H1 (cell line): ENCODE measurements at regions not wholly inside any gene's neighbourhood (a gene's known extent, or its start where the extent isn't known, plus 50 kb on each side); places are given as distances from the start of the nearest gene placed in this dataset.

ENCODE experiments used
- GABPA ChIP-seq: IDR thresholded peaks from 2 replicates; pipeline ENCODE4 v1.6.1; 2011; ENCODE audit warnings: mild to moderate bottlenecking, low read length, moderate library complexity, borderline replicate concordance; ENCODE audit not compliant: insufficient read depth
- NANOG ChIP-seq: IDR thresholded peaks from 2 replicates; pipeline ENCODE4 v1.6.1; 2011; ENCODE audit warnings: low read length, low read depth, mild to moderate bottlenecking, inconsistent platforms; ENCODE audit not compliant: insufficient read depth, poor library complexity, severe bottlenecking
- POLR2A ChIP-seq, 2 experiments: IDR thresholded peaks; 1 replicate in 1 of 2; 2 replicates in 1 of 2; pipeline ENCODE4 v1.6.1; 2011; ENCODE audit warnings: low read depth in 2 of 2, low read length in 2 of 2, mild to moderate bottlenecking in 2 of 2; ENCODE audit errors: control extremely low read depth in 1 of 2
- TF ChIP-seq, protein P1 (sequence below): IDR thresholded peaks from 2 replicates; pipeline ENCODE4 v1.6.1; 2011; ENCODE audit warnings: low read length, improper control_type of control experiment
- TF ChIP-seq, protein P2 (sequence below): IDR thresholded peaks from 2 replicates; pipeline ENCODE4 v1.6.1; 2011; ENCODE audit warnings: low read depth, mild to moderate bottlenecking, low read length; ENCODE audit not compliant: insufficient read depth
- TF ChIP-seq, protein P3 (sequence below), 3 experiments: IDR thresholded peaks; 1 replicate in 2 of 3; 2 replicates in 1 of 3; pipeline versions ENCODE4 v1.5.1 to v1.6.1; 2011; ENCODE audit warnings: low read length in 3 of 3, mild to moderate bottlenecking in 3 of 3, inconsistent platforms in 2 of 3, low read depth in 1 of 3, moderate library complexity in 1 of 3; ENCODE audit not compliant: insufficient read depth in 1 of 3; ENCODE audit errors: control extremely low read depth in 1 of 3

DNA sequence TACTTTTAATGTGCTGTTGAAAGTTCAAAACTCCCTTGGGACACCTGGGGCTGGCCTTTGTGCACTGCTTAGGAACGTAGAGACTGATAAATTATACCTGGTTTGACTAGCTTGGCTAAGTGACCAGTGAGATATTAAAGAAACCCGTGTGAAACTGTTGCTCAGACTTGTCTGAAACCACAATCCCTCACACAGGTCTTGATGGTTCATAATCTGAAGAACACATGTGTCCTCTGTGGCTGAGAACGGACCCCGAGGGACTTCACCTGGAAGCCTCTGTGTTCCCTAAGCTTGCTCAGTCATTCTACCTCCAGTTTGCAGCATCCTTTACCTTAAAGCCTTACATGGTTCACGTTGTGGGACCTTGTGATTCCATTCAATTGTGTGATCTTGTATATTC is 218.8 kb downstream of the CBLN2 start:
- TF ChIP-seq, protein P1, sequence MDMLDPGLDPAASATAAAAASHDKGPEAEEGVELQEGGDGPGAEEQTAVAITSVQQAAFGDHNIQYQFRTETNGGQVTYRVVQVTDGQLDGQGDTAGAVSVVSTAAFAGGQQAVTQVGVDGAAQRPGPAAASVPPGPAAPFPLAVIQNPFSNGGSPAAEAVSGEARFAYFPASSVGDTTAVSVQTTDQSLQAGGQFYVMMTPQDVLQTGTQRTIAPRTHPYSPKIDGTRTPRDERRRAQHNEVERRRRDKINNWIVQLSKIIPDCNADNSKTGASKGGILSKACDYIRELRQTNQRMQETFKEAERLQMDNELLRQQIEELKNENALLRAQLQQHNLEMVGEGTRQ, result no peak
- TF ChIP-seq, protein P2, sequence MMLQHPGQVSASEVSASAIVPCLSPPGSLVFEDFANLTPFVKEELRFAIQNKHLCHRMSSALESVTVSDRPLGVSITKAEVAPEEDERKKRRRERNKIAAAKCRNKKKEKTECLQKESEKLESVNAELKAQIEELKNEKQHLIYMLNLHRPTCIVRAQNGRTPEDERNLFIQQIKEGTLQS, result no peak
- TF ChIP-seq, protein P3, sequence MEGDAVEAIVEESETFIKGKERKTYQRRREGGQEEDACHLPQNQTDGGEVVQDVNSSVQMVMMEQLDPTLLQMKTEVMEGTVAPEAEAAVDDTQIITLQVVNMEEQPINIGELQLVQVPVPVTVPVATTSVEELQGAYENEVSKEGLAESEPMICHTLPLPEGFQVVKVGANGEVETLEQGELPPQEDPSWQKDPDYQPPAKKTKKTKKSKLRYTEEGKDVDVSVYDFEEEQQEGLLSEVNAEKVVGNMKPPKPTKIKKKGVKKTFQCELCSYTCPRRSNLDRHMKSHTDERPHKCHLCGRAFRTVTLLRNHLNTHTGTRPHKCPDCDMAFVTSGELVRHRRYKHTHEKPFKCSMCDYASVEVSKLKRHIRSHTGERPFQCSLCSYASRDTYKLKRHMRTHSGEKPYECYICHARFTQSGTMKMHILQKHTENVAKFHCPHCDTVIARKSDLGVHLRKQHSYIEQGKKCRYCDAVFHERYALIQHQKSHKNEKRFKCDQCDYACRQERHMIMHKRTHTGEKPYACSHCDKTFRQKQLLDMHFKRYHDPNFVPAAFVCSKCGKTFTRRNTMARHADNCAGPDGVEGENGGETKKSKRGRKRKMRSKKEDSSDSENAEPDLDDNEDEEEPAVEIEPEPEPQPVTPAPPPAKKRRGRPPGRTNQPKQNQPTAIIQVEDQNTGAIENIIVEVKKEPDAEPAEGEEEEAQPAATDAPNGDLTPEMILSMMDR (IDR thresholded peaks at IDR 0.05; ENCODE audit: control extremely low read depth in 1 of 3, insufficient read depth in 1 of 3, low read depth in 1 of 3, low read length in 3 of 3), result no peak
- TF ChIP-seq NANOG, result no peak
- no peak for TF ChIP-seq POLR2A (IDR thresholded peaks at IDR 0.05; ENCODE audit: control extremely low read depth in 1 of 2, low read depth in 2 of 2, low read length in 2 of 2)
- TF ChIP-seq GABPA, result no peak
